Lung (tissue), 11 donors: ENCODE measurements at regions not wholly inside any gene's neighbourhood (a gene's known extent, or its start where the extent isn't known, plus 50 kb on each side); places are given as distances from the start of the nearest gene placed in this dataset.
"Not testable (repeated sequence)": the region's sequence is repeated elsewhere in the genome, so short reads cannot be mapped to it uniquely, and the experiment has no call there.

ENCODE experiments used
- ATAC-seq: fragments of 200-7000 bp; cut with Tn5 transposase; one replicate; pipeline ENCODE4 v1.9.1; 2020; ENCODE audit warnings: moderate number of reproducible peaks; ENCODE audit not compliant: insufficient read depth, low FRiP score
- DNase-seq, 3 donors: peaks; one replicate each; pipeline ENCODE4 v3.0.0-alpha.2; 2013 to 2017
- H3K27ac ChIP-seq, 2 donors: one replicate each; pipeline ENCODE4 v1.5.1; 2013; ENCODE audit warnings: mild to moderate bottlenecking in 2 of 2, moderate library complexity in 2 of 2, control low read depth in 1 of 2, inconsistent platforms in 1 of 2, low read depth in 1 of 2, low read length in 1 of 2
- H3K27me3 ChIP-seq, 3 donors: one replicate each; pipeline ENCODE4 v1.5.1; 2013; ENCODE audit warnings: low read length in 2 of 3; ENCODE audit not compliant: control insufficient read depth in 3 of 3, insufficient read depth in 3 of 3
- H3K36me3 ChIP-seq, 4 donors: one replicate each; pipeline ENCODE4 v1.5.1; 2013; ENCODE audit warnings: low read length in 4 of 4, mild to moderate bottlenecking in 1 of 4, moderate library complexity in 1 of 4; ENCODE audit not compliant: control insufficient read depth in 4 of 4, insufficient read depth in 4 of 4
- H3K4me1 ChIP-seq, 5 donors: one replicate each; pipeline ENCODE4 v1.5.1; 2013; ENCODE audit warnings: low read length in 5 of 5, mild to moderate bottlenecking in 2 of 5, moderate library complexity in 1 of 5; ENCODE audit not compliant: control insufficient read depth in 5 of 5, insufficient read depth in 5 of 5
- H3K4me3 ChIP-seq: one replicate; pipeline ENCODE4 v1.5.1; 2013; ENCODE audit warnings: mild to moderate bottlenecking, control low read depth, moderate library complexity
- H3K9ac ChIP-seq, 2 donors: one replicate each; pipeline ENCODE4 v1.5.1; 2013; ENCODE audit warnings: low read length in 2 of 2, control low read depth in 1 of 2; ENCODE audit not compliant: insufficient read depth in 1 of 2
- H3K9me3 ChIP-seq, 4 donors: one replicate each; pipeline ENCODE4 v1.5.1; 2013; ENCODE audit warnings: low read length in 3 of 4, mild to moderate bottlenecking in 1 of 4, moderate library complexity in 1 of 4; ENCODE audit not compliant: control insufficient read depth in 4 of 4, insufficient read depth in 3 of 4
- CTCF ChIP-seq: IDR thresholded peaks from 2 replicates; pipeline ENCODE4 v1.5.1; 2012; ENCODE audit warnings: mild to moderate bottlenecking; ENCODE audit errors: control extremely low read depth, extremely low read depth
- WGBS, 2 donors: extraction: QIAGEN DNeasy Blood & Tissue Kit; methylation state at CpG; one replicate each; pipeline ENCODE4 v1.1.7; 2013; 5-methylcytosine and 5-hydroxymethylcytosine counted together
- donor health status: control.
- donor health status: control.
- donor health status: Bipolar disorder and iron deficiency.
- donor health status: healthy.
- donor health status: DM: yes; HTN: yes; CAD: no.

- ATAC-seq: no peak
Measured at GRCh38 chr7:50251765-50252164, 52.8 kb upstream of the IKZF1 start.

GRCh38 chr7:50246551-50246950 is 58.0 kb upstream of the IKZF1 start:
- H3K27me3 ChIP-seq: no peaks in the 10 kb centered on the region
- ATAC-seq: no peak
- peaks cover 0 to 4% (median 1%) of the 10 kb centered on the region in 4 donors for H3K9me3 ChIP-seq

More at GRCh38 chr7:50251765-50252164, 52.8 kb upstream of the IKZF1 start:
- no peaks in the 10 kb centered on the region for H3K4me1 ChIP-seq
- no peak for TF ChIP-seq CTCF
- 87 to 88% methylated on average over 3 of the region's 3 CpGs for WGBS, 2 donors
- H3K27me3 ChIP-seq: no peaks in the 10 kb centered on the region
- H3K4me3 ChIP-seq: no peak overlapping the region
- H3K9me3 ChIP-seq: no peaks in the 10 kb centered on the region
- H3K27ac ChIP-seq: no peak overlapping the region
- no peak for DNase-seq
- no peak overlapping the region for H3K9ac ChIP-seq
- no peaks in the 10 kb centered on the region for H3K36me3 ChIP-seq

GRCh38 chr7:50242111-50242510 is 62.4 kb upstream of the IKZF1 start:
- H3K9ac ChIP-seq, H3K27me3 ChIP-seq, H3K36me3 ChIP-seq, H3K4me1 ChIP-seq, H3K27ac ChIP-seq, H3K9me3 ChIP-seq, ATAC-seq, DNase-seq, H3K4me3 ChIP-seq: not testable (repeated sequence)

More at GRCh38 chr7:50246551-50246950, 58.0 kb upstream of the IKZF1 start:
- no peak for TF ChIP-seq CTCF
- 69 to 72% methylated on average over 2 of the region's 2 CpGs for WGBS, 2 donors
- H3K4me1 ChIP-seq: no peaks in the 10 kb centered on the region
- no peak overlapping the region for H3K9ac ChIP-seq
- H3K4me3 ChIP-seq: no peak overlapping the region
- DNase-seq: no peak
- no peaks in the 10 kb centered on the region for H3K36me3 ChIP-seq
- no peak overlapping the region for H3K27ac ChIP-seq

- not testable (repeated sequence) for H3K27ac ChIP-seq, H3K4me3 ChIP-seq, H3K36me3 ChIP-seq, H3K27me3 ChIP-seq, H3K4me1 ChIP-seq, ATAC-seq, DNase-seq, H3K9me3 ChIP-seq, H3K9ac ChIP-seq
Measured at GRCh38 chr7:50240699-50241098, 63.8 kb upstream of the IKZF1 start.

- TF ChIP-seq CTCF: peak; percentile 6
- no peaks in the 10 kb centered on the region for H3K27me3 ChIP-seq
- ATAC-seq (no peak), DNase-seq (no peak)
- H3K9me3 ChIP-seq: peaks cover 0 to 4% (median 1%) of the 10 kb centered on the region in 4 donors
- H3K4me3 ChIP-seq: no peak overlapping the region
- no peaks in the 10 kb centered on the region for H3K4me1 ChIP-seq
- H3K36me3 ChIP-seq: no peaks in the 10 kb centered on the region
- WGBS, 2 donors: 81 to 91% methylated on average over 3 of the region's 3 CpGs
- H3K27ac ChIP-seq: no peak overlapping the region
- H3K9ac ChIP-seq: no peak overlapping the region
Measured at GRCh38 chr7:50229964-50230363, 74.6 kb upstream of the IKZF1 start.
